ENCODE measurements at regions not wholly inside any gene's neighbourhood (a gene's known extent, or its start where the extent isn't known, plus 50 kb on each side); places are given as distances from the start of the nearest gene placed in this dataset.

DNA sequence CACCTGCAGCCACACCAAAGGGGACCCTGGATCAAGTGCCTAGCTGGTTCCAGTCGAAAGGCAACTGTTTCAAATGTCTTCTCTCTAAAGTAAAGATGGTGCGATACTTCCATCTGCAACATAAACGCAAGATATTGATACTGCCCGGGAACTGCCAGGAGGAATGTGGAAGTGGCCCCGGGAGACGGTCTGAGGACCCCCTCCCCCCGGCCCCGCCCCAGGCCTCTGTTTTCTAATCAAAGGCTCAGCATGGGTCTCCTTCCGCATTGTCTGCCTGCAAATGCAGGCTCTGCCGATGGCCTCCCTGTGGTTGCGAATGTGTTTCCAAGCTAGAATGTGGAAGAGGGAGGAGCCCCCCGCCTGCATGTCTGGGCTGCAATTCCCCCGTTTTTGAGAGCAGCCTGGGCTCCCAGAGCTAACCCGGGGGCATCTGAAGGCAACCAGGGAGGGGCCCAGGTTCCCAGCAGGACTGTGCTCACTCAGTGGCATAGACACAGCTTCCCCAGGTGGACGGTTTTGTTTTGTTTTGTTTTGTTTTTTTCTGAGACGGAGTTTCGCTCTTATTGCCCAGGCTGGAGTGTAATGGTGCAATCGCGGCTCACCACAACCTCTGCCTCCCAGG is 223.9 kb upstream of the PPP2R2D start:
- DNase-seq: no peak

DNA sequence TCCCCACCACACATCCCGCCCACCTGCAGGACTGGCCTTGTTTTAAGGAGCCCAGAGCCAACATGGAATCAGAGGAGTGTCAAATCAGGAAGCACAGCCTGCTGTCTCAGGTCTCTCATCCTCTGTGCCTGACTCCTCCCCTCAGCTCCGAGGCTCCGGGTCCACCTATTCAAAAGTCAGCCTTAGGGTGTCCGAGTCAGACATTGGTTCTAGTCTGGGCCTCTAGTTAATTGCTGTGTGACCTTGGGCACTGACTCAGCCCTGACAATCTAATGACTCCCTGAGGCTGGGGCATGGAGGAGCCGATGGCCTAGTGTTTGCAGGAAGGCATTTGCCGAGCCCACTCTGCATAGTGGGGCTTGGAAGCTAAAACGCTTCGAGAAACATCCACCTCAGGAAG is 223.1 kb upstream of the PPP2R2D start:
- no peak for DNase-seq

DNA sequence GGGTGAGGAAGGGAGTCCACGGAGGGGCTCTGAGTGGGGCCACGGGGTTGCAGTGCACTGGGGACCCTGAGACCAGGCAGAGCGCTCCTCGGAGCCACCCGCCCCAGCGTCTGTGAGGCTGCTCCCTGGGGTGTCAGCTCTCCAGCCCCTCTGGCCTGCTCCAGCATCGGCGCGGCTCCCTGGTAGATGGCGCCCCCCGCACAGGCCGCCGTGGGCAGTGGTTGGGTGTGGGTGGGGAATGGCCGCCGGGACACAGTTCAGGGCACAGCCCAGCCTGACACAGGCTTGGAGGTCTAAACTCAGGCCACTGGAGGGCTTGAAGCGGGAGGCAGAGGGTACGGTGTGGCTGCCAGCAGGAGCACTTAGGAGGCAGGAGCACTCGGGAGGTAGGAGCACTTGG is 222.6 kb upstream of the PPP2R2D start:
- no peak for DNase-seq

DNA sequence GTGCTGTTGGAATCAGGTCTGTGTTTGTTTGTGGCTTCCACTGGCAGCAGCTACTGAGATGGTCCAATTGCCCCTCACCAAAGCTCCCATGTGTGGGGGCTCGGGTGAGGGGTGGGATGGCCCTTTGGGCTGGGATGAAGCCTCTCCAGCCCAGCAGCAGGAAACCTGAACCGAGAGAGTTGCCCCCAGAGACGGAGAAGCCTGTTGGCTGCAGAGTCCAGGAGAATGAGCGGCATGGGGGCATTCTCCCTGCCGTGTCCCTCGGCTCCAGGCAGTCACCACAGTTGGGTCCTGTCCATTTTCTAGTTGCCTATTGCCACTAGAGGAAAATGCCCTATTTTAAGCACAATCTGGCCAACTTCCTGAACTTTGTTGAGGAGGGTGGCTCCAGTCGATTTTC is 222.2 kb upstream of the PPP2R2D start:
- no peak for DNase-seq

DNA sequence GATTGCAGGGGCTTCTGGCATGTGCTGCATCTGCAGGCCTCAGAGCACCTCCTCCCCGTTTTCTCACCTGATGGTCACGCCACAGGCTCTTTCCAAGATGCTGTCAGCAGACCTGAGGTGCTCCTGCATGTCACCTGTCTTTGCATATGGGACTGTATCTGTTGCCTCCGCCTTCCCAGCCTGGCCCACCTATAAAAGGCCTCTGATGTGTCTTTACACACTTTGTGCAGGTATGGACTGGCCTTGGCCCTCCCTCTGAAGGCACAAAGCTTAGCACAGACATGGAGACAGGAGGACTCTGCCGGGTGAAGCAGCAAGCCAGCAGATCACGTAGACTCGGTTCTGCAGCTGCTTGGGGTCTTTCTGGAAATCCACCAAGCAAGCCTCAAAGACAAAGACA is 220.9 kb upstream of the PPP2R2D start:
- no peak for DNase-seq

DNA sequence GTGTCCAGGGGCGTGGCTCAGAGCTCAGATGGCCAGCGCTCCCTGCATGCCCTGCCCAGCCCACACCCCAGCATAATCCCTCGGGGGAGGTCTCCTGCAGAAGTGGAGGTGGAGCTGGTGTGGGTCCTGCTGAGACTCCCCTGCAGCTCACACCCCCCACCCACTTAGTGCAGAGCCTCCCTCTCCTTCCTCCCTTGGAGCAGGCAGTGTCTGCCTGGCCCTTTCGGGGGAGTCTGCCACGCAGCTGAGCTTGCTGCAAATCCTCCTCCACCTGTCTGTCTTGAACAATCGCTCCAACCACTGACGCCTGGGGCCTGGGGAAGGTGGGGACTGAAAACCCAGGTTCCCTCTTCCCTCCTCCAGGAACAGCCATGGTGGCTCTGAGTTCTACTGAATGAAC is 219.7 kb upstream of the PPP2R2D start:
- no peak for DNase-seq

DNA sequence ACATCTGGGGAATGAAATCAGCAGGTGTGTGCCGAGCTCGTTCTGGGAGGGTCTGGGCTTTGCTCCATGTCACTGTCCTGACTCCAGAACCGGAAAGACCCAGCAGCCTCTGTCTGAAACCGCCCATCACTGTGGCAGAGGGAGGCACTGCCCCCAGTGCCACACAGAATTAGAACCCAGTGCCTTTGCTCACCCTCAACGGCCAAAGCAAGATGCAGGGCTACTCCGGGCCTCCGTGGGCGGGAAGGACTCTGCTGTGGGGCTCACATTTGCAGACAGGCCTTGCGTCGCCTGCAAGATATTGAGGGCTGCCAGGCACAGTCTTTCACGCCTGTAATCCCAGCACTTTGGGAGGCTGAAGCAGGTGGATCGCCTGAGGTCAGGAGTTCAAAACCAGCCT is 219.2 kb upstream of the PPP2R2D start:
- DNase-seq: no peak

DNA sequence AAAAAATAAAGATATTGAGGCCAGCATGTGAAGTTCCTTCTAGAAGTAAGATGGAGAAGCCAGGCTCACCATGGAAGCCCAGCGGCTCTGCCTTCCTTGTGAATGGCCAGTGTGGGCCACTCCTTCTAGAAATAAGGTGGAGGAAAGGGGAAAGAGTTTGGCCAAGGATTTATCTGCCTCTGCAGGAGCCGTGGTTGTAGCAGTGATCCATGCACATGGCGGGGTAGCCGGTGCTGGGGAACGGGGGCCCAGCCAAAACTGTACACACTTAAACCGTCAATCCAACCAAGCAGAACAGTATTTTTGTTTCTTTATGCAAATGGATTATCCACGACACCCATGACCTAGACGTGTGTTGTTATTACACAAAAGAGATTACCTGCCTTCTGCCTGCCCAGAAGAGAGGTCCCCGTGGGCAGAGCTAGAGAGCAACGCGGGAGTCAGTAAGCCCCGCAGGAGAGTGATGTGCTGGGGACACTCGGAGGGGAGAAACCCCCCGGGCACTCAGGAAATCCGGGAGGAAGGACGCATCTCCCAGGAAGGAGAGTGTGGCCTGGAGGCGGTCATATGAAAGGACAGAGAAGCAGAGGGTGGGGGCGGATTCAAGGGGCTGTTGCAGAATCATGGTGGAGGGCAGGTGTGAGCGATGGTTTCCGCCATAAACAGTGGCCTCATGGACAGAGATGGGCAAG is 218.4 kb upstream of the PPP2R2D start:
- DNase-seq: no peak

DNA sequence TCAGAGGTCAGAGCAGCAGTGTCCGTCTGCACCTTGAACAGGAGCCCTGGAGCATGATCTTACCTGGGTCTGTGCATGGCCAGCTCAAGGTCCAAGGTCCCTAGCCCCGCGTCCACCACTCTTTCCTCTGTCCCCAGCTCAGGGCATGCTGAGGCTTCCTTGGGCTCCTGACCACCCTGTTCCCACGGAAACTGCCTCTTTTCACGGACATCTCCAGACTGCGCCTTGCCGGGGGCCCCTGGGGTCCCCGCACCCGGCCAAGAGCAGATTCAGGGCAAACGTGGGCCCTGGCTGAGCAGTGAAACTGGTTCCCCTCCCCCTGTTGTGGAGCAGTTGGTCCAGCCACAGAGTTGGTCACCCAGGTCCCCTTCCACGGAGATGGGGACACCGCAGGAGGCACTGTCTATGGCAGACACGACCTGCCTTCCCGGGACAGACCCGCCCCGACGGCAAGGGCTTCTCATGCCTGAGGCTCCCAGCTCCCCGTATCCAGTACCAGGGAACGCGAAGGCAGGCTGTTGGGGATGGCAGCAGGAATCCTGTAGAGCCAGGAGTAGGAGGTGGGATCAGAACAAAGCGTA is 217.4 kb upstream of the PPP2R2D start:
- DNase-seq: no peak

DNA sequence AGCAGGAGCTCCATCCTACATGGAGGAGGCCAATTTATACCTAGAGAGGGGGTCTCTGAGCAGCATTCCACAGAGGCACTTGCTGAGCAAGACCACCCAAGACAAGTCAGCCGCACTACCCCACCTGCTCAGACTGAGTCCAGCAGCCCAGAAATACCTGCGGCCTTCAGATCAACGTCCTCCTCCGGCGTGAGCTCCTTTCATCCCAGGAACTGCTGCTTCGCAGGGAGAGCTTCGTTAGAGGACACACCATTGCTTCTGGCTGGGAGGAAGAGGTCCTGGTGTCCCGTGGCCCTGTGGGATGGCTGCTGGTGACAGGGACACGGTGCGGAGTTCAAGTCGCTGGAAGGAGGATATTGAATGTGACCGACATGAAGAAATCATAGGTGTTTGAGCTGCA is 216.9 kb upstream of the PPP2R2D start:
- DNase-seq: no peak

DNA sequence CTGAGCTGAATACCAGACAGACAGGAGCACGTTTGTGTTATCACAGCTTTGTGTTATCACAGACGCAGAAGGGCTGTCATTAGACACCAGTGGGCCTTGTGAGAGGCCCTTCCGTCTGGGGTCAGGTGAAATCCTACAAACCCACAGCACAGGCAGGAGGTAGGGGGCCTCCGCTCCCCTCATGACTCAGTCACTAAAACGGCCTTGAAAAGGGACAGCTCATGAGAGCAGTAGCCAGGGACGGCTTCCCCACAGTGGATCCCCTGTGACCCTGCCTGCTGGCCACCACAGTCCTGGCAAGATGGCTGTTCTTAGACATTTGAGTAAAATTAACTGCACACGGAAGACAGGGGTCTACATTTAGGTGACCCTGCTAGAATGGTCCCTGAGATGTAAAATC is 215.8 kb upstream of the PPP2R2D start:
- DNase-seq: no peak

DNA sequence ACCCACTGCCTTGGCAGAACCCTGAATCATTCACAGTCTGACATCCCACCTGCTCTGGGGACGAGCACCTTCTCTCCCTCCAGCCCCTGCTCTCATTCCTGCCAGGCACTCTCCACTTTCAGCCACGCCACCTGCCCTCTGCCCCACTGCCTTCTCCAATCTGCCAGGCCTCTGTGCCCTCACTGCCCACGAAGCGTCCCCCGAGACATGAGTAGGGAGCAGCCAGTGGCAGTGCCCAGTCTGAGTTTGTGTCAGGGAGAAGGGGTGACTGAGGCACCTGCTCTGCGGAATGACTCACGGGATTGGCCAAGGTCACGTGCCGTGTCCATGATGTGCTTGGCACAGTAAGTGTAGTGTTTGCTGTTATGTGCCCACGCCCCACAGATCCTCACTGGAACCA is 215.2 kb upstream of the PPP2R2D start:
- no peak for DNase-seq

DNA sequence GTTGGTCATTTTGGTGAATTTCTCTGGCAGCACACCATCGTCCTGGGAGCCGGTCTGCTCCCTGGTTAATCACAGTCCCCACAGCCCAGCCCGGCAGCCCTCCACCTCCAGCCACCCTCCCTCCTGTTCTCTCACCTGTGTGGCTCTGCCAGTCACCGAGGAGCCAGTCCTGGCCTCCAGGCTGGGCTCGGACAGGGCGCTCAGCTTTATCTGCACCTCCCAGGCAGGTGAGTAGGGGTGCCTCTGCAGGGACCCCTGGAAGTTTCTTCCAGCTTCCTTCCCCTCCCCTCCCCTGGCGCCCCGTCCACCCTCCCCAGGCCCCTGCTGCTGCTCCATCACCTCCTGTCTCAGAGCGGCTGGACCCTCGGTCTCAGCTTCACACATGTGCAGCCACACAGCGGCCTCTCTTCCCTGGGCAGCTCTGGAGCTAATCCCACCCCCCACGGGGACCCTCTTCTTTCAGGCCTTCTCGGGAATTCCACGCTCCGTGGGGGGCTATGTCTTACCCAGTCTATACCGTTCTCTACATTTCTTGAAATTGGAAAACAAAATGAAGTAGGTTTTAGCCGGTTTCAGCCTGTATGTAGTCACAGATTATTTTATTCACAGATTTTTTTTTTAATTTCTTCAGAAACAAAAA is 213.9 kb upstream of the PPP2R2D start:
- no peak for DNase-seq

DNA sequence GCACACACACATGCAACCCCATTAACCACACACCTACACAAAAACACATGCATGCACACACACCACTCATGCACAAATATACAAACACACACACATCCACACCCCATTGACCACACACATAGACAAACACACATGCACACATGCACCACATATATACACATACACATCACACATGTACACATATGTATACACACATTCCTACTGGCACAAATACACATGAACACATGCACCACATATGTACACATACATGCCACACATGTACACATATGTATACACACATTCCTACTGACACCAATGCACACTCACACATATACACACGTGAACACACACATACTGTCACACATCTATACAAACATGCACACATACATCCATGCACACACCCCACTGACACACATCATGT is 212.5 kb upstream of the PPP2R2D start:
- no peak for DNase-seq

DNA sequence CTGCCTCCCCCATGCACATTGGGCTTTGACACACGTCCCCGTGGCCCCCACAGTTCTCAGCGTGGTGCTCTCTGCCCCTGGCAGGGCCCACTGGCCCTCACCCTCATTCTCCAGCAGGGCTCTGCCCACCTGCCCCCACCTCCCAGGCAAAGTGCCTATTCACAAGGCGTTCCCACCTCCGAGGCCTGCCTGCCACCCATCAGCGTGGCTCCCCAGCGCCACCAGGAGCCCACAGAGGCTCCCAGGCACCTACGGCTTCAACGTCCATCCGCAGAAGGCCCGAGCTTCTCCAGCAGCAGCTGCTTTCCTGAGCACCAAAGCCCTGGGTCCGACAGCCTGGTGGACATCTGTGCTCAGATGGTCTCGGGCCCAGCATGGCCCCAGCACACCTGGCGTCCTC is 211.8 kb upstream of the PPP2R2D start:
- DNase-seq: no peak

DNA sequence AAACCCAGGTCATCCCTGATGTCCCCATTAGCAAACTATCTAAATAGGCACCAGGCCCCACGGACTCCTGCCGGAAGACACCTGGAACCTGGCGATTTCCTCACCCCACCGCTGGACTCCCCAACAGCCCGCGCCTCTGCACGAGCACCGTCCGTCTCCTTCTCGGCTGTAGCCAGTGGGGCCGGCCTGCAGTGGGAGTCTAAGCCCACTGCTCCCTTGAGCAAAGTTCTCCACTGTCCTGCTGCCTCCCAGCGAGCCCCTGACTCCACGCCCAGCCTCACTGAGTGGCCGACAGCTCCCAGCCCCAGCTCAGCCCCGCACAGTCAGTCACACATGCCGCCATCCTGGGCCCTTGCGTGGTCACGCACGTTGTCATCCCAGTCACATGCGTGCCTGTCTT is 211.3 kb upstream of the PPP2R2D start:
- no peak for DNase-seq

DNA sequence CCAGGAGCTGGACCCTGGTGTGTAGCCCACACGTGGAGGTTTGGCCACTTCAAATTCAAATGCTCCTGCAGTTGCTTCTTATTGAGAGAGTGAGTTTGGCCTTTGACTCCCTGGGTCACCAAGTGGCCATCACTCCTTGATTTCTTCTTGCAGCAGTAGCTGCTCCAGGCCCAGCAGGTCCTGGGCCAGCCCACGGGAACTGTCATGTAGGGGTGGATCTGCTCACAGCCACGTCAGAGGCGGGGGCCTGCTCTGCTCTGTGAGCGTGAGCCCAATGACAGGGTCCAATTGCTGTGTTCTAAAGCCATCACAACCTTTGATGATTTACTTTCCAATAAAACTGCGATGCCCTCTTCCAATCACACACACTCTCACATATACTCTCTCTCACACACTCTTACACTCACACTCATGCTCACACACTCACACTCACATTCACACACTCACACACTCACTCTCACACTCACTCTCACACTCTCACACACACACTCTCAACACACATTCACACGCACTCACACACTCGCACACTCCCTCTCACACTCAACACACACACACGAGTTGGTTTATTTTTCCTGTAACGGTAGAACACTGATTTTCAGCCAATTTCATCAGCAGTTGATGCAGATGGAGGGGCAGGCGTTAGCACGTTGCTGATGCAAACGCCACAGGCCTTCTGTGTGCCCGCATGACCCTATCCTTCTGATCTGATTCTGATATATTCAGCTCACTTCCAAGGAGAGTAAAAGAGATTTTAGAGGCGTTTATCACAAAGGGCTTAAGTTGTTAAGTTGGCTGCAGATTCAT is 210.7 kb upstream of the PPP2R2D start:
- no peak for DNase-seq

DNA sequence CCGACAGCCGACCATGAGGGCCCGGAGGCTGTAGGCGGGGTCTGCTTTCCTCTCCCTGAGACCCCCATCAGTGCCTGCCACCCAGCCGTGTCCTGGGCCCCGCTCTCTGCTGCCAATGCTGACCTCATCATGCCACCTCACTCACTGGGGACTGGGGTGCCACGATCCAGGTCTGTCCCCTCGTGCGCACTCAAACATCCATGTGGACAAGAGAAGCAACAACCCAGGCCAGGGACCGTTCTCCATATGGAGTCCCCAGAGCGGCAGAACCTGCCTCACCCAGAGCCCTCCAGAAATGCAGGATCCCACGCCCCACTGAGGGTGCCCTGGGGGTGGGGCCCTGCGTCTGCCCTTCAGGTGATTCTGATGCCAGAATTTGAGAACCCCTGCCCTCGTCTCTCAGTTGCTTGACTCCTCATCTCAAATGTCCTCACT is 210.0 kb upstream of the PPP2R2D start:
- DNase-seq: no peak

DNA sequence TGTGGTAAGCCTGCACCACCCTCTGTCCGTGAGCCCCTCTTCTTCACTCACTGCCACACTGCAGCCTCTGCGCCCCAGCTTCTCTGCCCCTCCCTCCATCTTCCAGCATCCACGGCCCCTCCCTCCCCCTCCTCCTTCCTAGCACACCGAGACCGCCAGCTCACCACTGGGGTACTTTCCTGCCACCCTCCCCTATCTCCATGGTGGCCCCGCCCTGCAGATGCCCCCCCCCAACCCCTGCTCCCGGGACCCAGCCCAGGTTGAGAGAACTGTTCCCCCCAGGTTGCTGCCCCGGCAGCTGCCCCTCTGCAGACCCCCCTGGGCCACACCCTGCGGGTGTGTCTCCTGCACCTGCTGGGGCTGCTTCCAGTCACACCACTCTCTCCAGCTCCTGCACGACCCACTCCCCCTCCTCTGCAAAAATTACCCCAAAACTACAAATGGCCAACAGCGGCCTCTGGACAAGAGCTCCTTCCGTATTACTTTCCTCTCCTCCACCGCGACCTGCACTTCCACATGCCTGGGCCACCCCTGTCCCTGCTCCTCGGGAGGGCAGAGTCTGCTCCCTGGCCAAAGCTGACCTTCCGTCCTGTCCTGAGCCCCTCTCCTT is 209.2 kb upstream of the PPP2R2D start:
- DNase-seq: no peak

DNA sequence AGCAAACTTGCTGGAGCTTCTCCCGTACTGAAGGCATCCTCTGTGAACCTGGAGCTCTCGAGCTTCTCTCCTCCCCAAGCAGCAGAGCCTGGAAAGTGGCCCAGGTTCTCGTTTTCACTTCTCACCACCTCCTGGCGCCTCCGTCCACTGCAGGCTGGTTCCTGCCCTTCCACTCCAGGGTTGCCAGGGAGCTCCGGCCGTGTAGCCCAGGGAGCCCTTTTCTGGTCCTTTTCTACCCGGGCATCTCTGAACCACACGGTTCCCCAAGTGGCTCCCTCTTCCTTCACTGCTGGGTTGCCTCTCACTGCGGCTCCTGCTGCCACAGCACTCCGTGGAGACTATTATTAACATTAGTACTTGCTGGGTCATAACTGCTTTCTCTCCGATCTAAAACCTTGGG is 208.6 kb upstream of the PPP2R2D start:
- no peak for DNase-seq

DNA sequence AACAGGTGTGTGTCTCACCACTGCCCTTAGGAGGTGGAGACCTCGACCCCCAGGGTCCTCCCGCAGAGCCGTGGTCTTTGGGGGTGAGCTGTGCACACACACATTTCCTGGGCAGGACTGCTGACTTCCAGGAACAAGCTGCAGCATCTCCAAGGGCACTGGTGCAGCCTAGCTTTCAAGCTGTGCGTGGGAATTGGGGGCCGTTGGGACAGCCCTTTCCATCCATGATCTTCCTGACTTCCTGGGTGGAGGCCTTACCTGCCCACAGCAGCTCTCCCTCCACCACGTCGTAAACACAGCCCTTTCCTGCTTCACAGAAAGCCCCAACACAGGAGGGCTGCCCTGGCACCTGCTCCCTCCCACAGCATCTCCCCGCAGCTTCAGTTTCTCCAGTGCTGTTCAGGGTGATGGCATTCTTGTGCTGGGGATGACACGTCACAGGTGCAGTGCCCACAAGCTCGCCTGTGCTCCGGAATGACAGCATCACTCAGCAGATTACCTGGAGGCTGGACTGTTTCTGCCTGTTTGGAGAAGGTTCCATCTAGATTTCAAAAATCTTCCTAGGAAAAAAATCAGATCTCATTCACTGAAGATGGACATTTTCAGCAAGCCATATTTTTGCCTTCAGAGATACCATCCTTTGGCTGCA is 208.0 kb upstream of the PPP2R2D start:
- no peak for DNase-seq

DNA sequence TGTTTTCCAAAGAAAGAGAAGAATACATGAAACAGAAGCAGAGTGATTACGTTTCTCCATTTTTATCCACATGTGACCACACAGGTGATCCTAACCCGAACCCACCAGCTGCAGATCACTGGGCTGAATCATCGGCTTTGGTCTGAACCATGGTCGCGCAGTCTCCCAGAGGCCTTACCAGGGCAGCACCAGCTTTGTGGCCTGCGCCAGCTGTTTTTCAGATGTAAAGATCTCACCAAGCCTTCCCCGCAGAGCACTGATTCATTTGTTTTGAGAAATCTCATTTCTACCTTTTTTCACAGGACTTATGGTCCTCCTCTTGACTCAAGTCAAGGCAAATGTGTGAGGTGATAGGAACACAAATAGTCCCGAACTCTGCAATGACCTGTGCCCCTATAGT is 207.0 kb upstream of the PPP2R2D start:
- no peak for DNase-seq

Data from NCI-H82 (cell line).